ENCODE measurements at regions not wholly inside any gene's neighbourhood (a gene's known extent, or its start where the extent isn't known, plus 50 kb on each side); places are given as distances from the start of the nearest gene placed in this dataset.
A peak's percentile ranks its signal among the peaks of the same experiment; 100 is the strongest.
"Not testable (repeated sequence)": the region's sequence is repeated elsewhere in the genome, so short reads cannot be mapped to it uniquely, and the experiment has no call there.

- no peak for DNase-seq
- ATAC-seq: no peak
- intact Hi-C loops (cut with micrococcal nuclease): no loop called here
These were observed 298.6 kb upstream of the KIAA1217 start for GRCh38 chr10:23910291-23910690.

- intact Hi-C loops (cut with micrococcal nuclease): no loop called here
- peak; percentile 36 for ATAC-seq
- DNase-seq: no peak
These were observed 296.0 kb upstream of the KIAA1217 start for GRCh38 chr10:23912884-23913404.

- intact Hi-C loops (cut with micrococcal nuclease): no loop called here
- ATAC-seq (no peak), DNase-seq (no peak)
These were observed 294.3 kb upstream of the KIAA1217 start for GRCh38 chr10:23914641-23915040.

GRCh38 chr10:23917251-23917840, 291.6 kb upstream of the KIAA1217 start:
- ATAC-seq: no peak
- intact Hi-C loops (cut with micrococcal nuclease): no loop called here
- DNase-seq: no peak

GRCh38 chr10:23918090-23918723, 290.7 kb upstream of the KIAA1217 start:
- intact Hi-C loops (cut with micrococcal nuclease): no loop called here
- ATAC-seq (peak; percentile 63), DNase-seq (no peak)

DNA sequence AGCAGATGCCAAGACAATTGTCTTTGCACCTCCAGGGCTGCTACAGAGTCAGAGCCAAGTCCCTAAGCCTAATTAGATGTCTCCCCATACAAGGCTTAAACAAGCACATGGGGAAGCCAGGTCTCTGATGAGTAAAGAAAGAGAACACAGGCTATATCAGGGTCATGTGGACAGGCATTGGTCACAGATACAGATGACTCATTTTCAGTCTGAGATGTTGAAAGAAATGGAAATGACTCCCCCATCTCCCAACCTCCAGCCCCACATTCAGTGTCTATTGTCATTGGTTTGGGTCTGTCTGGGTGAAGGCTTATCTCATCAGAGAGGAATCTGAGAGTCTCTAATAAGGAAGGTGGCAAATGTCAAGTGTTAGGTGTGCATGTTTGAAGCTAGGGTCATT, 290.1 kb upstream of the KIAA1217 start:
- ATAC-seq (no peak), DNase-seq (no peak)
- intact Hi-C loops (cut with micrococcal nuclease): no loop called here

- intact Hi-C loops (cut with micrococcal nuclease): no loop called here
- DNase-seq (peak; percentile 29), ATAC-seq (no peak)
These were observed 281.2 kb upstream of the KIAA1217 start for GRCh38 chr10:23927576-23928325.

GRCh38 chr10:23934023-23934422, 274.9 kb upstream of the KIAA1217 start:
- ATAC-seq; DNase-seq; intact Hi-C loops (cut with micrococcal nuclease): not testable (repeated sequence)

DNA sequence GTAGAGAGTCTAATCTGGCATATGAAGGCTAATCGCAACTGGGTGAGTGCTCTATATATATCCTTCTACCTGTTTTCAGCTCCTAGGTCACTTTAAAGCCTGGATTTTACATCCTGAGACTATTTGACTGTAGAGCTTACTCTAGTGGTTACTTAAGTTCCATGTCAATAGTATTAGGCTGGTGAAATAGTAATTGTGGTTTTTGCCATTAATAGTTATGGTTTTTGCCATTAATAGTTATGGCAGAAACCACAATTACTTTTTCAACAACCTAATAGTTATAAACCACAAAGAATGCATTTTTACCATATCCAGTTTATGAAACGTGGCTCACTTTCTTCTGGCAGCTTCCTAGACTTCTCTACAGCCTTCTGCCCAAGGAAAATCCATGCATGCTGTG, 263.1 kb upstream of the KIAA1217 start:
- DNase-seq (no peak), ATAC-seq (no peak)

GRCh38 chr10:23951841-23952240, 257.1 kb upstream of the KIAA1217 start:
- intact Hi-C loops (cut with micrococcal nuclease): no loop called here
- ATAC-seq (no peak), DNase-seq (no peak)

More for the DNA sequence above, 263.1 kb upstream of the KIAA1217 start:
- intact Hi-C loops (cut with micrococcal nuclease): no loop called here

GRCh38 chr10:23955456-23956225, 253.3 kb upstream of the KIAA1217 start:
- ATAC-seq: no peak
- DNase-seq: no peak
- intact Hi-C loops (cut with micrococcal nuclease): no loop called here

DNA sequence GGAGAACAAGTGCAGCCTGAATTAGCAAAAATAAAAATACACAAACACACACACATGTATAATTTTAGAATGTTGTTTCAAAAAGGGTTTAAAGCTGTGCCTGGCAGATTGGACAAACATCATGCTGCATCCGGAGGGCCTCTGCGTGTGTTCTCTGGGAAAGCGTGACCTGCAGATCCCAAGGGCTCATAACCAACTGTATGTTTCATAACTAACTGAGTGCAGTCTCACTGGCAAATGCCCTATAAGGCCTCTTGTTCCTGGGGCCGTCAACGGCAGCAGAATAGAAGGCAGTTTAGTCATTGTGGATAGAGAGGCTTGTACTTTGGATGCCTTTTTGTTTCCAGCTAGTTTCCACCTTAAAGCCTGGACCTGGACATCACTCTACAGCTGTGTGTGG, 243.8 kb upstream of the KIAA1217 start:
- no peak for ATAC-seq
- intact Hi-C loops (cut with micrococcal nuclease): no loop called here
- DNase-seq: no peak

DNA sequence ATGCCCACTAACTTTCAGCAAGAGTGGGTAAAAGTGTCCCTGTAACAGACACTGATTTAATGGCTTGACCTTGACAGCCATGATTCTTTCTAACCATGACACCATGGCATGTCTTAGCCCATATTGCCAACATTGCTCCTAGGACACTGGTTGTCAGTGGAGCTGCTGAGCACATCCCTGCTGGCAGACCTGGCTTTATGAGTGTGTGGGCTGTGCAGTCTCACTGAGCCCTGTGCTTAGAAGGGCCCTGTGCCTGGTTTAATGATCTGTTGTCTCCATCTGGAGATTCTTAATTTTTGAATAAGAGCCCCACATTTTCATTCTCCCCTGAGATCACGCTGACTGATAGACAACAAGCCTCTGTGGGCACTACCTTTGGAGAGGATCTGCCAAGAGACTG, 243.1 kb upstream of the KIAA1217 start:
- no peak for ATAC-seq
- intact Hi-C loops (cut with micrococcal nuclease): no loop called here

GRCh38 chr10:23966504-23967051, 242.4 kb upstream of the KIAA1217 start:
- intact Hi-C loops (cut with micrococcal nuclease): no loop called here
- no peak for DNase-seq
- no peak for ATAC-seq

More for the DNA sequence above, 243.1 kb upstream of the KIAA1217 start:
- no peak for DNase-seq

- intact Hi-C loops (cut with micrococcal nuclease): no loop called here
- no peak for DNase-seq
These were observed 240.6 kb upstream of the KIAA1217 start for GRCh38 chr10:23968301-23968700.

GRCh38 chr10:23974746-23975272, 234.1 kb upstream of the KIAA1217 start:
- ATAC-seq: no peak
- no peak for DNase-seq
- intact Hi-C loops (cut with micrococcal nuclease): loop anchor here (5.0 kb wide), 1 partner anchor 347 kb away; no protein-coding TSS in a partner anchor

More at GRCh38 chr10:23968301-23968700, 240.6 kb upstream of the KIAA1217 start:
- no peak for ATAC-seq

GRCh38 chr10:23975431-23975830, 233.5 kb upstream of the KIAA1217 start:
- intact Hi-C loops (cut with micrococcal nuclease): loop anchor here (5.0 kb wide), 1 partner anchor 347 kb away; no protein-coding TSS in a partner anchor
- DNase-seq (no peak), ATAC-seq (no peak)

DNA sequence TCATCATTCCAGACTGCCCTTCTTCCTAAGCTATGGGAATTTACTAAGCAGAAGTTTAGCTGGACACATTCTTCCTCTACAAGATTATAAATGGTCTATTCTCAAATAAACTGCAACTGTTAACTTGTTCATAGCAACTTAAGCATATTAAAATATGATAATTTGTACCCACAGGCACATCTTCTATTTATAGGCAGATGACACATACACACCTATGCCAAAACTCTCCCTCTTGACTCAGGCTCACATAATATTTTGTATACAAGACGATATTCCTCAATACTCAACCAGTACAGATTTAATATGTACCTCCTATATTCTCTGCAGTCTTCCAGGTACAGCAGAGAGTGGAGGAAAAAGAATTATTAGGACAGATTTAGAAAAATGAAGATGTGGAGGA, 232.7 kb upstream of the KIAA1217 start:
- intact Hi-C loops (cut with micrococcal nuclease): loop anchor here (5.0 kb wide), 1 partner anchor 346 kb away; no protein-coding TSS in a partner anchor
- ATAC-seq (peak; percentile 36), DNase-seq (no peak)

- intact Hi-C loops (cut with micrococcal nuclease): loop anchor here (5.0 kb wide), 1 partner anchor 344 kb away; no protein-coding TSS in a partner anchor
These were observed 230.6 kb upstream of the KIAA1217 start for GRCh38 chr10:23978317-23978716.

More at GRCh38 chr10:23978317-23978716, 230.6 kb upstream of the KIAA1217 start:
- ATAC-seq: no peak
- no peak for DNase-seq
